Esophagus muscularis mucosa (tissue), 4 donors: ENCODE measurements at regions not wholly inside any gene's neighbourhood (a gene's known extent, or its start where the extent isn't known, plus 50 kb on each side); places are given as distances from the start of the nearest gene placed in this dataset.

Experiments
- CTCF ChIP-seq, 3 experiments: fragments of 200-600 bp in 2 of 3; fragments of 450-650 bp in 1 of 3; sonication (generic) in 2 of 3; IDR thresholded peaks; one replicate each; pipeline ENCODE4 v1.5.1; 2017 to 2019; ENCODE audit warnings: antibody characterized with exemption in 3 of 3, mild to moderate bottlenecking in 2 of 3, moderate library complexity in 1 of 3
- EP300 ChIP-seq: sonication (generic); formaldehyde crosslinking; IDR thresholded peaks from one replicate; pipeline ENCODE4 v1.6.1; 2017; ENCODE audit warnings: antibody characterized with exemption
- POLR2A ChIP-seq: fragments of 450-650 bp; IDR thresholded peaks from one replicate; pipeline ENCODE4 v1.6.1; 2017; ENCODE audit warnings: antibody characterized with exemption, moderate library complexity, mild to moderate bottlenecking, low read depth
- POLR2AphosphoS5 ChIP-seq, 2 donors: sonication (generic); formaldehyde crosslinking; IDR thresholded peaks; one replicate each; pipeline ENCODE4 v1.6.1; 2017; ENCODE audit warnings: antibody characterized with exemption in 2 of 2

DNA sequence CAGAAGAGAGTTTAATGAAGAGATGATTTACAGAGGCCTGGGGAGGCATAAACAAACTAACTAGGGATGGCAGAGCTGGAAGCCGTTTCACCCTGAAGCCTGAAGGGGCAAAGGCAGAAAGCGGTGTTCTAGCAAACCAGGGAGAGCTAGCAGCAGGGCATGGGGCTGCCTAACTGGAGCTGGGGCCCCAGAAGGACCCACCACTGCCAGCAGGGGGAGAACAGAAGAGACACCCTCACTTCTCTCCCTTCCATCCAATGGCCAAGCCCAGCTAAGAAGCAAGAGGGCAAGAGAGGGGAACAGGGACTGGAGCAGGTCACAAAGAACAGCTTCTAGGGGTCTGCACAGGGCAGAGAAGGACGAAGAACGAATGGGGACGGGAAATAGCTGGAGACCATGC is 195.5 kb downstream of the KATNAL1 start:
- TF ChIP-seq POLR2AphosphoS5 (IDR thresholded peaks at IDR 0.05): no peak
- no peak for TF ChIP-seq CTCF (IDR thresholded peaks at IDR 0.05)
- no peak for TF ChIP-seq POLR2A
- no peak for TF ChIP-seq EP300
